Fibroblast of the conjunctiva (primary cell): ENCODE measurements at regions not wholly inside any gene's neighbourhood (a gene's known extent, or its start where the extent isn't known, plus 50 kb on each side); places are given as distances from the start of the nearest gene placed in this dataset.
"Not testable (repeated sequence)": the region's sequence is repeated elsewhere in the genome, so short reads cannot be mapped to it uniquely, and the experiment has no call there.

Experiments used
- DNase-seq: peaks from one replicate; pipeline ENCODE4 v3.0.0-alpha.2; 2010; ENCODE audit warnings: low read depth

GRCh38 chr6:58365856-58366255 is 1048.4 kb downstream of the PRIM2 start:
- DNase-seq: not testable (repeated sequence)

GRCh38 chr6:58406659-58407058 is 1089.2 kb downstream of the PRIM2 start:
- DNase-seq: not testable (repeated sequence)

GRCh38 chr6:58419321-58419720 is 1101.9 kb downstream of the PRIM2 start:
- DNase-seq: no peak
